ENCODE measurements at regions not wholly inside any gene's neighbourhood (a gene's known extent, or its start where the extent isn't known, plus 50 kb on each side); places are given as distances from the start of the nearest gene placed in this dataset.
"Not testable (repeated sequence)": the region's sequence is repeated elsewhere in the genome, so short reads cannot be mapped to it uniquely, and the experiment has no call there.

DNA sequence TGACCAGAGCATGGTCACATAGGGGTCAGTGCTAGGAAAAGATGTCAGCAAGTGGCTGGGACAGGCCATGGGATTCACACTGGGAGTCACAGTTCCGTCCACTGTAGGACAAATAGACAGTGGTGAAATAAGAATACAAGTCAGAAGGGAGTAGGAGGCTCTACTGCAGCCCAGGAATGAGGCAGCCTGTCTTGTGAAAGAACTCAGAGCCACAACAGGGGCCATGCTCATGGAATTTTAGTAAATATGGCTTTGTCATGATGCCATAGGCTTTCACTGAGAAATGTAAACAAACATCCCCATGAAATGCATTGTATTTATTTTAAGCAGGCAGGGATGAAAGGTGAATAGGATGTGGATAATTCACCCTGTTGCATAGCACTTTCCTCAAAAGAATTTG is 504.3 kb downstream of the SOX11 start:
- H3K36me3 Mint-ChIP-seq (ENCODE audit: unreplicated experiment) = no peaks in the 10 kb centered on the region
- peaks cover 13% of the 10 kb centered on the region for H3K9me3 Mint-ChIP-seq (ENCODE audit: unreplicated experiment)
- H3K27me3 Mint-ChIP-seq (ENCODE audit: unreplicated experiment) = peaks cover 7% of the 10 kb centered on the region
- no peak overlapping the region for H3K27ac Mint-ChIP-seq (ENCODE audit: unreplicated experiment)
- TF ChIP-seq, protein P1, sequence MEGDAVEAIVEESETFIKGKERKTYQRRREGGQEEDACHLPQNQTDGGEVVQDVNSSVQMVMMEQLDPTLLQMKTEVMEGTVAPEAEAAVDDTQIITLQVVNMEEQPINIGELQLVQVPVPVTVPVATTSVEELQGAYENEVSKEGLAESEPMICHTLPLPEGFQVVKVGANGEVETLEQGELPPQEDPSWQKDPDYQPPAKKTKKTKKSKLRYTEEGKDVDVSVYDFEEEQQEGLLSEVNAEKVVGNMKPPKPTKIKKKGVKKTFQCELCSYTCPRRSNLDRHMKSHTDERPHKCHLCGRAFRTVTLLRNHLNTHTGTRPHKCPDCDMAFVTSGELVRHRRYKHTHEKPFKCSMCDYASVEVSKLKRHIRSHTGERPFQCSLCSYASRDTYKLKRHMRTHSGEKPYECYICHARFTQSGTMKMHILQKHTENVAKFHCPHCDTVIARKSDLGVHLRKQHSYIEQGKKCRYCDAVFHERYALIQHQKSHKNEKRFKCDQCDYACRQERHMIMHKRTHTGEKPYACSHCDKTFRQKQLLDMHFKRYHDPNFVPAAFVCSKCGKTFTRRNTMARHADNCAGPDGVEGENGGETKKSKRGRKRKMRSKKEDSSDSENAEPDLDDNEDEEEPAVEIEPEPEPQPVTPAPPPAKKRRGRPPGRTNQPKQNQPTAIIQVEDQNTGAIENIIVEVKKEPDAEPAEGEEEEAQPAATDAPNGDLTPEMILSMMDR (IDR thresholded peaks at IDR 0.05) = no peak
- no peak for DNase-seq (ENCODE audit: extremely low spot score, unreplicated experiment)
- H3K4me3 Mint-ChIP-seq (ENCODE audit: unreplicated experiment) = no peak overlapping the region
- H3K4me1 Mint-ChIP-seq (ENCODE audit: unreplicated experiment) = no peaks in the 10 kb centered on the region

DNA sequence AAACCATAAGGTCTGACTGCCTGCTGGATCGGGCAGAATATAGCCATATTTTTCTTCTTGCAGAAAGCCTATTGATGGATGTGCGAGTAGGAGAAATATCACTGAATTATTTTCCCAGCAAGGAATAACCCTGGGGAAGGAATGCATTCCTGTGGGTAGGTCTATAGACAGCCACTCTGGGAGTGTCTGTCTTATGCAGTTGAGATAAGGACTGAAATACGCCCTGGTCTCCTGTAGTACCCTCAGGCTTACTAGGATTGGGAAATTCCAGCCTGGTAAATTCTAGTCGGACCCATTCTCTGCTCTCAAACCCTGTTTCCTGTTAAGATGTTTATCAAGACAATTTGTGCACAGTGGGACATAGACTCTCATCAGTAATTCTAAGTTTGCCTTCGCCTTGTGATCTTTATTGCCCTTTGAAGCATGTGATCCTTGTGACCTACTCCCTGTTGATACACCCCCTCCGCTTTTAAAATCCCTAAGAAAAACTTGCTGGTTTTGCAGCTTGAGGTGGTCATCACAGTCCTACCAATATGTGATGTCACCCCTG is 506.3 kb downstream of the SOX11 start:
- peaks cover 13% of the 10 kb centered on the region for H3K9me3 Mint-ChIP-seq (ENCODE audit: unreplicated experiment)
- not testable (repeated sequence) for H3K4me1 Mint-ChIP-seq (ENCODE audit: unreplicated experiment); H3K4me3 Mint-ChIP-seq (ENCODE audit: unreplicated experiment); H3K27me3 Mint-ChIP-seq (ENCODE audit: unreplicated experiment); H3K27ac Mint-ChIP-seq (ENCODE audit: unreplicated experiment); DNase-seq (ENCODE audit: extremely low spot score, unreplicated experiment); H3K36me3 Mint-ChIP-seq (ENCODE audit: unreplicated experiment)

DNA sequence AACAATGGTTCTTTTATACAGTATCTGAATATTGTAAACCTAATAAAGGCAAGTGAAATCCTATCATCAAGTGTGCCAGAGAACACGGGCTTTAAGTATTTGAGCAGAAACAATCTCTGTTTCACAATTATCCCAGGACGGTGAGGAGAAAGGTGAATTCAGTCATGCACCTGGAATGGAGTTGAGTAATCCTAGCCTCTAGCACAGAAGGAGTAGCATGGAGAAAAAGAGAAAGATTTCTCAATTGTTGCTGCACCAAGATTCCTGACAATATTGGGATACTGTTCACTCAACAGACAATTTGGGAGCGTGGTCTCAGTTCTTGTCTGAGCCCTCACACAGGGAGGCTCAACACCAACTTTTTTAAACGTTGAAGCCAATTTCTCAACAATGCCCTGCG is 510.6 kb downstream of the SOX11 start:
- H3K9me3 Mint-ChIP-seq (ENCODE audit: unreplicated experiment) = peaks cover 10% of the 10 kb centered on the region
- TF ChIP-seq, protein P1 (IDR thresholded peaks at IDR 0.05) = no peak
- peaks cover 4% of the 10 kb centered on the region for H3K27me3 Mint-ChIP-seq (ENCODE audit: unreplicated experiment)
- H3K27ac Mint-ChIP-seq (ENCODE audit: unreplicated experiment) = no peak overlapping the region
- H3K4me1 Mint-ChIP-seq (ENCODE audit: unreplicated experiment) = no peaks in the 10 kb centered on the region
- no peak for DNase-seq (ENCODE audit: extremely low spot score, unreplicated experiment)
- H3K36me3 Mint-ChIP-seq (ENCODE audit: unreplicated experiment) = no peaks in the 10 kb centered on the region
- H3K4me3 Mint-ChIP-seq (ENCODE audit: unreplicated experiment) = no peak overlapping the region

DNA sequence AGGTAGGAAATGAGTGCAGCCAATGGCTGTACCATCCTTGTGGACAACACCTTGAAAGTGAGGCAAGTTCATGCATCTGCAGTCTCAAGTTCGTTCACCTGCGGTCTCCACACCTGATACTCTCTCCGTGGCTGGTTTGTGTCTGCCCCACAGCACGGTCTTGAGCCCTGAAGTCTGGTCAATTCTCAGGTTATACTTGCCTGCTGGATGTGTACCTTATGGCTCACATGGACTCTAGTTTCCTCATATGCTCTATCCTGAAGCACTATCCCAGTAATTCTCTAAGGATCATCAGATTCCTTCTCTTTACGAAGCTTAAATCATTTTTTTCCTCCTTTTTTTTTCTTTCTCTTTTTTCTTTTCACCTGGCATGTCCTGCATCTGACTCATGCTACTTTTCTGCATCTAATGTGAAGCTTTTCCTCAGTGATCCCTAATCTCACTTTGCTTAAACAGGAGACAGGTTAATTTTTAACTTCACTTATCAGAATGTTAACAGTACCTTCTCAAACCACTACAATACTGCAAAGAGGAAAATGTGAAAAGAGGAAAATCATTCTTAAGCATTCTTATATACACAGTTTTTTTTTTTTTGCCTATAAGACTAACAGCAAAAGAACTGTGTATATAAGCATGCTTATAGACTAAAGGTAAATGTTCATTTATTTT is 511.2 kb downstream of the SOX11 start:
- no peak overlapping the region for H3K4me3 Mint-ChIP-seq (ENCODE audit: unreplicated experiment)
- no peaks in the 10 kb centered on the region for H3K36me3 Mint-ChIP-seq (ENCODE audit: unreplicated experiment)
- H3K9me3 Mint-ChIP-seq (ENCODE audit: unreplicated experiment) = peaks cover 5% of the 10 kb centered on the region
- no peaks in the 10 kb centered on the region for H3K4me1 Mint-ChIP-seq (ENCODE audit: unreplicated experiment)
- no peak overlapping the region for H3K27ac Mint-ChIP-seq (ENCODE audit: unreplicated experiment)
- TF ChIP-seq, protein P1 (IDR thresholded peaks at IDR 0.05) = no peak
- DNase-seq (ENCODE audit: extremely low spot score, unreplicated experiment) = no peak
- H3K27me3 Mint-ChIP-seq (ENCODE audit: unreplicated experiment) = peaks cover 4% of the 10 kb centered on the region

DNA sequence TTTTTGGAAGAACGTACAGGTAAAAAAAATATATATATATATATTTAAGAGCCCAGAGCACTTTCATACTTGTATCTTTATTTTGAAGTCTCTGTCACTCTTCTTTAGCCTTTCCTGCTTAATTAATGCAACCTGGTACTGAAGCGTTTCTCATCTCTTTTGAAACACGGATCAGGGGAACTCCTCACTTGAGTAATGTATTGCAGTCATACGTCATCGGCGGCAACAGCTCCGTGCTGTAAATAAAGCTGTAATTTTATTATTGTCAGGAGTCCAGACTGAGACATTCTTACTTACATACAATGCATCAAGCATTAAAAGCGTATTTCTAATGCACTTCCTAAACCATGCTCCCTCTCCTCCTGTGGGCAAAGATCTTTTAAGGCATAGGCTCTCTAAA is 514.7 kb downstream of the SOX11 start:
- DNase-seq (ENCODE audit: extremely low spot score, unreplicated experiment) = no peak
- Mint-ChIP-seq H3K4me3 (ENCODE audit: unreplicated experiment) (no peak overlapping the region), H3K4me1 (ENCODE audit: unreplicated experiment) (peaks cover 13% of the 10 kb centered on the region), H3K27ac (ENCODE audit: unreplicated experiment) (no peak overlapping the region), H3K27me3 (ENCODE audit: unreplicated experiment) (peaks cover 4% of the 10 kb centered on the region), H3K9me3 (ENCODE audit: unreplicated experiment) (no peaks in the 10 kb centered on the region), H3K36me3 (ENCODE audit: unreplicated experiment) (no peaks in the 10 kb centered on the region)
- TF ChIP-seq, protein P1 (IDR thresholded peaks at IDR 0.05) = no peak

Data from osteocyte (in vitro differentiated cells).